ENCODE measurements at regions not wholly inside any gene's neighbourhood (a gene's known extent, or its start where the extent isn't known, plus 50 kb on each side); places are given as distances from the start of the nearest gene placed in this dataset.
"Not testable (repeated sequence)": the region's sequence is repeated elsewhere in the genome, so short reads cannot be mapped to it uniquely, and the experiment has no call there.

DNA sequence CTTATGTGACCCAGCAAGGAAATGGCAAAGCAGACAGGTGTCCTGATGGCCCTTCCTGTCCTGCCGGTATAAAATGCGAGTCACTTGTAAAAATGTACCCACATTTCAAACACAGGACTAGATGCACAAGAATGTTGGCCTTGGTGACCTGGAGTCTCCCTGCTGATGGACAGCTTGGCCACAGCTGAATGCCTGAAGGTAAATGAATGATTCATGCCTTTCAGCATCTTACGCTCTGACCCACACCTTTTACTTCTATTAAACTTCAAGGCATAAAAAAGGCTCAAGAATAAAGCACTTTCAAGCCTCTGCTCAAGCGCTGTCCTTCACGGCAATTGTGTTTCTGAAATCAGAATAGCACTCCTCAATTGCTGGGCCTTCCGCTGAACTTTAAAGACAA is 228.0 kb upstream of the SLCO3A1 start:
- DNase-seq = no peak

DNA sequence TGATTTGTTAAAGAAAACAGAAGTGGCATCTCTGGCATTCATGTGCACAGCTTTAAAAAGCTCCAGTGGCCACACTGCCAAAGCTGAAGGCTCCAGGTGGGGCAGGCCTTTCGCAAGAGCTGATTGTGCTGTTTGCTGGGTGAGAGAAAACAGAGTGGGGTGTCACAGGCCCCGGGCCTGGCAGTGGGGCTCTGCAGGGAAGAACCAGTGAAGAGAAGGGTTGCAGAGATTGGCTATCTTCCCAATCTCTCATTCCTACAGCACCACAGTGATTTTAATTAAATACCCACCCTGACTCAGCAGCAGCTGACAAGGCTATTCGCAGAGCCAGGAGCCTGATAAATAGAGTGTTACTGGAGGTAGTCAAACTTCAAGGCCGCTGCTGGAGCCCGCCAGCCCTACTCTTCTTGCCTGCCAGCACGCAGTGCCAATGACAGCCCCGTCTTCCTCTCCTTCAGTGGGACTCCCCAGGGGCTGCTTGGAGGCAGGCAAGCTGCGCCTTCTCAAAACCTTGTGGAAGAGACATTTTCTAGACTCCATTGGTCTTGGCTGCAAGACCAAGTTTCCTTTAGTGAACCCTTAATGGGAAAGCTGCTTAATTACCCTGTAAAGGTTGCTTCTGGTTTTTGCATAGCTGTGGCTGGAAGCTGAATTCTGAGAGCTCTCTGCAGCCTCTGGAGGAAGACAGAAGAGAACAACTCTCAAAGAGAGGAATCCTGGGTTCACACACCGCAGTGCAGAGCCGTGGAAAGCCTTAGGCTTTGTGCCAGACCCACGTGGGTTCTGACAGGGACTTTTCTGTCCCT is 225.8 kb upstream of the SLCO3A1 start:
- DNase-seq = no peak

DNA sequence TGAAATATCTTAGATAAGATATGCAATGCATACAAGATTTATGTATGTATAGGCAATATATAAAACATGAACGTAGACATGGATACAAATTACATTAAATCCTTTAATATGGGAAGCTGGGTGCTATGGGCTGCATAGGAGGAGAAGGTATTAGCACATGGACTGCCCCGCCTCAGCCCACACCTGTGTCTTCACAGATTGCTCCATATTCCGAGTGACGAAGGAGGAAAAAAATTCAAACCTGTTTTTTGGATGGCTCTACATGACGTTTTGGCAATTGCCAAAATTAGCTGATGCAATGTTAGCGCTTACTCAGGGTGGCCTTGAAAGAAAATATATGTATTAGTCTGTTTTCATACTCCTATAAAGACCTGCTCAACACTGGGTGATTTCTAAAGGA is 223.4 kb upstream of the SLCO3A1 start:
- no peak for DNase-seq

DNA sequence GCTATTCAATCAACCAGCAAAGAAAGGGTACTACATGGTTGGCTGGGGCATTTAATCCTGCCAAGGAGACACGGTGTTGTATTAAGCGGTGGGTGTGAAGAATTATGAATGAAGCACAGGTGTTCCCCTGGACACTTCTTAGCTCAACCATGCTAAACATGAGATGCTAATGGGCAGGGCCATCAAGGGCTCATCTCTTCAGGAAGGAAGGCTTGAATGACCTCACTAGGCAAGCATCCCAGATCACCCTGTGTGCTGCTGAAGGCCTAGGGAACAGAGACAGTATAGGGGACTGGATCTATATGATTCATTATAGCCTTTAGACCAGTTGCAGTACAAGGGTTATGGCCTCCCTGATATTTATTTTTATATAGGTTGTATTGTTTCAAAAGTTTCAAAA is 221.3 kb upstream of the SLCO3A1 start:
- no peak for DNase-seq

DNA sequence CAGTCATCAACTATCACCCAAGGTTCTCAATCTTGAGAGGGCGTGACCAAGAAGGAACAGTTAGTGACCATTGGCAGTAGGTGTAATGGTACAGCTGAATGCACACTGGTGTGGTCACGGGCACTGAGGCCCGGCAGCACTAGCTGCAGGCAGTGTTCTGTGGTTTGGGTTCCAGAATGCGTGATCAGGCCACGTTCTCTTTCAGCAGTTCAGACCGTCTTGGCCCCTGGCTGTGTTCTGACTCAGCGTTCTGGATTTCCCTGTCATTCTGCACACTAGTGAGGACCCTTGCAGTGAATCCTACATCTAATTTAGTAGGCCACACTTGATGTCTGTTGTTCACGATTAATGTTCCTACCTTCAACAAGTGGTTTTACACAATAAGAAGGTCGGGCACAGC is 220.5 kb upstream of the SLCO3A1 start:
- no peak for DNase-seq

DNA sequence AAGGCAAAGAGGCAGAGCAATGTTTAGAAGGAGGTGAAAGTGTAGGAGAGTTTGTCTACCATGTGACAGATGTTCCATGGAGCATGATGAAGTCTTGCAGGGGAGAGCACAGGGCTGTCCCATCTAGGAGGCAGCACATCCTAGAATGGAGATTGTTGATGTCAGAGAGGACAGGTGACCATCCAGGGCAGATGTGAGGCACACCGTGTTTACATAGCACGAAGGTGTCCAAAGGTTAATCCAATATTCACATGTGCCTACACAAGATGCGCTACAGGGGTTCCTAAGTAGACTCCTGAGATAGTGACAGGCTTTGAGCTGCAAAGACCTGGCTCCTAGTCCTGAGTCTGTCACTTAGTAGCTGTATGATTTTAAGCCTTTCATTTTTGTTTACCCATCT is 219.3 kb upstream of the SLCO3A1 start:
- DNase-seq = no peak

DNA sequence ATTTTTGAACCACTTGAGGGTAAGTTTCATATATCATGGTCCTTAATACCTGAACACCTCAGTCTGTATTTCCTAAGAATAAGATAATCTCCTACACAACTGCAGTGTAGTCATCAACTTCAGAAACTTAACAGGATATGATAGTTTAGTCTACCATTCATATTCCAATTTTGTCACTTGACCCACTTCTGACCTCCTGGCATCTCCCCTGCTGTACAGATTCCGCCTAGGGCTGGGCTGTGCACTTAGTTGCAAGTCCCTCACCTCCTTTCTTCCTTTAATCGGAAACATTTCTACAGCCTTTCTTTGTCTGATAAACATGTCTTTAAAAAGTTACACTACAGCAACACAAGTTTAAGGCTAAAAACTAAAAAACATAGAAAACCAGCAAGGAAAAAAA is 218.4 kb upstream of the SLCO3A1 start:
- no peak for DNase-seq

DNA sequence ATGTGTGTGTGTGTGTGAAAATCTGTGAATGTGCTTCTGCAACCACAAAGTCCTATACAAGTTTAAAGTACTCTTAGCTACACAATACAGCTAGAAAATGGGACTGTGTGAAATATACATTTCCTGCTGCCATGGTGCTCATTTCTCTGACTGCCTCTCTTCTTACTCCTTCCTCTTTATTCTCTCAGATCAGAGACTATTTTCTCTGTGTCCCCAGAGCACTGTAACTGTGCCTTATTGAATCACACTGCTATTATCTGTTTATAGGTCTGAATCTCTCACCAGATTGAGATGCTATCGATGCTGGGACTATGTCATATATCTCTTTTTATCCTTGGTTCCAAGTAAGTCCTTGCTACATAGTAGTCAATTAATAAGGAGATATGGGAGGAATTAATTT is 217.9 kb upstream of the SLCO3A1 start:
- DNase-seq = no peak

DNA sequence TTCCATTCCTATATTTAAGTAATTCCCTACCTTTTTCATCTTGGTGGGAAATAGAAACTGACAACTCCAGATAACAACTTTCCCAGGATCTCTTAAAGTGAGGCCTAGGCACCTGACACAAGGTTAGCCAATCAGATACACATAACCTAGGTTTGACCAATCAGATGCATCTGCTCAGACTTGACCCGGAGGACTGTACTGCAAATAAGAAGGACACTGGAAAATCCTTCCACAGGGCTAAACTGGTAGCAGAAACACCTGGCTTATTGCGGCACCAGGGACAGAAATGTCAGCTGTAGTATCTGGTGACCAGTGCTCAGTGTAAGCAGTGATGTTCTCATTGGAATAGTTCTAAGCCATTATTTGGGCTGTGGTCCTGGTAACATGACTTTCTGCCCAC is 204.5 kb upstream of the SLCO3A1 start:
- no peak for DNase-seq

DNA sequence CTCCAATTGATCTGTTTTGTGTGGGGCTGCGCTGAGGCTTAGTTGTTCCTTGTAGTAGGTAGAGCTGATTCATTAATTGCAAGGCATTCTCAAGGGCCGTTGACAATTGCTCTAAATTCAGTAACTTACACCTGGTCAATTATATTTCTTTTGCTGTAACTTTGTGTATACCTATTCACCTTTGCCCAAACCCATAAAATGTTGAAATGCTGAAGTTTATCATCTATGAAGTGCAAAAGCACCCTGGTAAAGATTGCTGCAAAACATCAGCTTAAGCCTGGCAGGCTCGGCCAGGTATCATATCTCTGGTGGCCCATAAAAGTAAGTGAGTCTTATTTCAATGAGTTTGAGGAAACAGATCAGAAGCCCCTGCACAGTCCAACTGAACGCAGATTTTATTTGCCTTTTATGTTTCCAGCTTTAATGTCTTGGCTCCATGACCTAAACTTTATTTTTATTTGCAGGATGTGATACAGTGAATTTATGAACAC is 203.6 kb upstream of the SLCO3A1 start:
- DNase-seq = no peak

DNA sequence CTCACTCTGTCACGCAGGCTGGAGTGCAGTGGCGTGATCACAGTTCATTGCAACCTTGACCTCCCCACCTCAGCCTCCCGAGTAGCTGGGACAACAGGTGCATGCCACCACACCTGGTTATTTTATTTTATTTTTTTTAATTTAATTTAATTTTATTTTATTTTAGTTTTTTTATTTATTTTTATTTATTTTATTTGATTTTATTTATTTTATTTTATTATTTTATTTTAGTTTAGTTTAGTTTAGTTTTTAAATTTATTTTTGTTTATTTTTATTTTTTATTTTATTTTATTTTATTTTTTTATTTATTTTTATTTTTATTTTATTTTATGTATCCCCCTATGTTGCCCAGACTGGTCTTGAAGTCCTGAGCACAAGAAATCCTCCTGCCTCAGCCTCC is 202.3 kb upstream of the SLCO3A1 start:
- no peak for DNase-seq

DNA sequence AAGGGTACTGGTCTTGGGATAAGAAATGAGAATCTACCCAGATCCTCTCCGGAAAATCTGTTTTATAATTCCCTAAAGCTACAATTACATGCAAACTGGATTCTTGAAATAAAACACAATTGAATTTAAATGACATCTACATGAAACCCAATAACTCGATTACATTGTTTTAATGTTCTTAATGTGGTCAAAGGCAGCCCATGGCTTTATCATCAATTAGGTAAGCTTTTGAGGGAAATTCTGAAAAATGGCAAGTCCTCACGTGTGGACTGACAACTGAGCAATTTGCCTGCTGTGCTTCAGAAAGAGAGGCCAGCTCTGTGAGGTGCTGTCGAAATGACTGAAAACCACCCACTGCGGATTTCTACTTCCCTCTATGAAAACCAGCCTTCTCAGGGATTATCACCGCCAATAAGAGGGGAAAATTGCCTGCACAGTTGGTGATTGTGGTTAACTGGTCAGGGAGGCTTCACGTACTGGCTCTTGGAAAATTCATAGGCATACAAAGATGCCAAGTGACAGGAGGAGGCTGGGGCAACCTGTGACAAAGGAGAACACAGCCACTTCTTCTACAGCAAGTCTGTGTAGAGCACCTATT is 200.8 kb upstream of the SLCO3A1 start:
- DNase-seq = no peak

DNA sequence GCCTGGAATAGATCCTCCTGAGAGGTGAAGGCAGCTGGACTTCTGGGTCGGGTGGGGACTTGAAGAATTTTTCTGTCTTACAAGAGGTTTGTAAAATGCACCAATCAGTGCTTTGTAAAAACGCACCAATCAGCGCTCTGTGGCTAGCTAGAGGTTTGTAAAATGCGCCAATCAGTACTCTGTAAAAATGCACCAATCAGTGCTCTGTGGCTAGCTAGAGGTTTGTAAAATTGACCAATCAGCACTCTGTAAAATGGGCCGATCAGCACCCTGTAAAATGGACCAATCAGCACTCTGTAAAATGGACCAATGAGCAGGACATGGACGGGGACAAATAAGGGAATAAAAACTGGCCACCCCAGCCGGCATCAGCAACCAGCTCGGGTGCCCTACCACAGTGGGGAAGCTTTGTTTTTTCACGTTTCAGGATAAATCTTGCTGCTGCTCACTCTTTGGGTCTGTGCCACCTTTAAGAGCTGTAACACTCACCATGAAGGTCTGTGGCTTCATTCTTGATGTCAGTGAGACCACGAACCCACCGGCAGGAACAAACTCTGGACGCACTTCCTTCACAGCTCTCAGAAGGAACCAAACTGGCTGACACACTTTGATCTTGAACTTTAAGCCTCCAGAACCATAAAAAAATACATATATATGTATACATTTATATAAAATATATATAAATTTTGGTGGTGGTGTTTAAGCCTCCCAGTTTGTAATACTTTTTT is 197.8 kb upstream of the SLCO3A1 start:
- not testable (repeated sequence) for DNase-seq

DNA sequence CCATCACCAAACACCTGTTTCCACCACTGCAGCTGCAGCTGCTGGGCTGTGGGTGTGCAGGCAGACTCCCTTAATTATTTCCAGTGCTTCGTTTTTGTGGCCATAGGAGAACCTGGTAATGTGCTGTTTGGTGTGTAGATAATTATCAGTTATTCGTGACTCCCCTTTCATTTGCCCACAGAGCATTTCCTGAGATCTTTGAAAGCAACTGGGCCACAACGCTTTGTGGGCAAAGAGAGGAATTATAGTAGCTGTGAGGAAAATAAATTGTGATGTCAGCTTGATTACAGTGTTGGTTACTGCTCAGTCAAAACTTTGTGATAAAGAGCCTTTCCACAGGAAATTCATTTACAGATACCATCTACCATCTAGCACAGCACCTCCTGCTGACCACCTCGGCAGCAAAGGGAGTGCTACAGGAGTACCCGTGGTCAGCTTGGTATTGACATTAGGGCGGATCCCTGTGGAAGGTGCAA is 193.3 kb upstream of the SLCO3A1 start:
- no peak for DNase-seq

DNA sequence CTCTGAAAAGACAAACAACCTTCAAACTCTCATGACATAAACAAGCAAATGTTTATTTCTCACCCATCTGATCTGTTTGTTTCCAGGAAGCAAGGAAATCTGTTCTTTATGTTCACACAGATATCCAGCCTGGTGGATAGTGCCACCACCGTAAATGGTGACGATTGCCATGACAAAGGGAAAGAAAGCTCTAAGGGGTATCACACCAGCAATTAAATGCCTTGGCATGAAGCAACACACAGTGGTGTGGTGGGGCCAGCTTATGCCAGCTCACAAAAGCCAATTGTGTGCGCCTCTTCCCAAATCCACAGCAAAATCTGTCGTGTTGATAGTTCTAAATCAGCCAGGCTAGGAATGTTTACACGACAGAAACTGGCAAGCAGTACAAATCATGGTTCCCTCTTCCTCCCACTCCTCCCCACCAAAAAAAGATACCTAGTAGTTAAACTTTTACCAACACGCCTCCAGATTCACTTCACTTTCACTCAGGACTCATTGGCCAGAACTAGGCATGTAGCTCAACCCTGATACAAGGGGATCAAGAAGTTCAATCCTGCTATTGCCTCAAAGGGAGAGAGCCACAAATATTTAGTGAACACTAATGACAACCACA is 189.2 kb upstream of the SLCO3A1 start:
- no peak for DNase-seq

DNA sequence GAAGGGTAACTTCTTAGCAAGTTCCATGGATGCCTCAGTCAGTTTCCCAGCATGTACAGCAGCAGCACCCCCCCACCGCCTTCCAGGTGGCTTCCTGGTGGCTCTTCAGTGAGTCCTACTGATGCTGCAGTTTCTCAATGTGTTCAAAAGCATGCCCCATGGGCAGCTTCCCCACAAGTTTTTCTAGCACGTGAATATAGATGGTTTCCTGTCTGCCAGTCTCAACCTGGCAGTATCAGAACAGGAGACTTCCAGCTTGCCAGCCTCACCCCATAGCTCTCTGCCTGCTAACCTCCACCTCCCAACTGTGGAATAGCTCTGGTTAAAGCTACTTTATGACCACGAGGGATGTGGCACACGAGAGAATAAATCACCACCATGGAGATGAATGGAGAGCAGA is 188.3 kb upstream of the SLCO3A1 start:
- DNase-seq = no peak

DNA sequence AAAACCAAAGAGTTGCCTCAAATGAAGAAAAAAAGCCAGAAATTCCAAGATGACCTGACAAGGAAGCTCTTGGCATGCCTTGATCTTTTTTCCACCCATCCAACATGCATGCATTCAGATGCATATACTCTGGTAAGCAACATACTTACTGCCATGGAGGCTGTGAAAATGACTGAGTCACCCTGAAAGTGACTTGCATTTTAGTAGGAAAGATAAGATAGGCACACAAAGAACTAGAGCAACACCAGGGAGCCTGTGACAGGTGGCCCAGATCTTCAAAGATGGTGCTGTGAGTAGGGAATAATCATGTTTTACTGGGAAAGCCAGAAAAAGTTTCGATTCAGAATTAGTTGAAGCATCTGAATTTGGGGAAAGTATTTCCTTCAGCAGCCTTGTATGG is 185.1 kb upstream of the SLCO3A1 start:
- no peak for DNase-seq

DNA sequence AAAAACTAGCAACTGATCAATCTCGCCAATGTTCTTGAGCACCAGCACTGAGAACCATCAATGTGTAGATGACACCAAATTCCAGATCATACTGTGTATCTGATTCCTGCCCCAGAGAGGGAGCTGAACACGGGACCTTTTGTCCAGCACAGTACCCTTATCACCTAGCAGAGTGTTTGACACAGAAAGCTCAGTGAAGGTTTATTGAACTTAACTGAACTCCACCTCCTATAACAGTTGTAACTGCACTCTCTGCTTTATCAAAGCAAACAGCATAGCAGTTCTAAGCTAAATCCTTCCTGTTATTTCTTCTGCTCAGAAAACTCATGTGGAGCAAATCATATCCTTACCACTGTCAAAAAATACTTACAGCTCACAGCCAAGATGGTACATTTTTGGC is 183.4 kb upstream of the SLCO3A1 start:
- no peak for DNase-seq

DNA sequence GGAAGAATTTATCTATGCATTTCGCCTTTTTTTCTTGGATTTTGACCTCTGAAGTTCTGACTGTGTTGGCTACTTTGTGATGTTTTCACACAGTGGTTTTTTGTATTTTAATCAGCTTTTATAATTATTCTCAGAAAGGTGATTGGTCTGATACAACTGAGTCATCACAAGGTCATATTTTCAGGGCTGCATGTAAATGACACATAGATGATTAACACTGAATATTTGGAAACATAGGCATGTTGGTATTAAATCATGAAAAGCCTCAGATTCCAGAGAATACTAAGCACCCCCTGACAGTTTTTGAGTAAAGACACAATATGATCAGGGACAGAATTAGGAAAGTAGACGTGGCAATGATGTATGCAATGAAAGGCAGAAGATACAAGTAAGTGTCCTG is 175.5 kb upstream of the SLCO3A1 start:
- DNase-seq = no peak

DNA sequence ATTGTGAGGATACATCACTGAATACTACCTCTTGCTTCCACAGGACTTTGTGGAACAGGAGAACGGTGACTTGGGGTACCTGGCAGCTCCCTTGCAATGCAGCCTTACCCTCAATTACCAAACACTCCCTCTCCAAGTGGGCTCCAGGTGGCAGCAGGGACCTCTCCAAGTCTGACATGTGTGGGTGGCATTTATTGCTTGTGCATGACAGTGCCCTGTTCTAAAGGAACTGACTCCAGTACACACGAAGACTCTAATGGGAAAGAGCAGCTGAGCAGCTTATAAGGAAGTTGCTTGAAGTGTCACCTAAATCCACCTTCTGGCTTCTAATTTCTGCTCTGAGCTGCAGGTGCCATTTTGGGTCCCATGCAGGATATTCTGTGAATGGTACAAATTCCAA is 174.1 kb upstream of the SLCO3A1 start:
- DNase-seq = no peak

DNA sequence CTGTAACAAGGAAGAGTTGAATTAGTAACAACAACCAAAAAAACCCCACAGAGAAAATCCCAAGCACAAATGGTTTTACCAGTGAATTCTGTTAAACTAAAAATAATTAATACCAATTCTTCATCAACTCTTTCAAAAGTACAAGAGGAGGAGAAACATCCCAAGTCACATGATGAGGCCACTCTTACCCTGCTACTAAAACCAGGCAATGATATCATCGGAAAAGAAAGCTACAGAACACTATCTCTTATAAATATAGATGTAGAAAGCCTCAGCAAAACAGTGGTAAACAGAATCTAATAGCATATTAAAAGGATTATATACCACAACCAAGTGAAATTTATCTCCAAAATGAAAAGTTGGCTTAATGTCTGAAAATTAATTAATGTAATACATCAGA is 168.1 kb upstream of the SLCO3A1 start:
- DNase-seq = no peak

DNA sequence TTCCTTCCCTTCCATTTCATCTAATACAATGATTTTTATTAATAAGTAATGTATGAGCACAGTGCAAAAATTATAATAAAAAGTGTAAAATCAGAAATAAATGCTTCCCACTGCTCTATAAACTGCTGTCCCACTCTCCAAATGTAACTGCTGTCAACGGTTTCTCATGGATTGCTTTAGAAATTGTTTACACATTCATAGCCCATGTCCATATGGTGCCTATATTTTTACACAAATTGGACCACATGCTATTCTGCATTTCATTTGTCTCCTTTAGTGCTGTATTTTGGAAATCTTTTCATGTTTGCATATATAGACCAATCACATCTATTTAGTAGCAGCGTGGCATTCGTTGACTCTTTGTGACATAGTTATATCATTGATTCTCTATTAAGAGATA is 164.7 kb upstream of the SLCO3A1 start:
- no peak for DNase-seq

DNA sequence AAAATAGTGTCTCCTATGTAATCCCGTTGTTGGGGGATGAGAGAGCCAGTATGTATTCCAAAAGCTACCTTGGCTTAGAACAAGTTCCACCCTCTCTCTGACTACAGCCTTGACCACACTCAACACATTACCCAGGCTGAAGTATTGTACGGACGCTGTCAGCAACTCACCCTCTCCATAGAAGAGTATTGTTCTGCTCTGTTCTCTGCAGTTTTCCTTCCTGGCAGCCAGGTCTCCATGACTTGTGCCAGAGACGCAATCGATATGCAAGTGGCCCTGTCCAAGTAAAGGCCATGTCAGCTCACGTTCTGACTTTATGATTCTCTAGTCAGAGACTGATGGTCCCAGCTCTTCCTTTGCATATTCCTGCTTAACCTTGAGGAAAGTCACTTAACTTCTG is 164.1 kb upstream of the SLCO3A1 start:
- DNase-seq = no peak

DNA sequence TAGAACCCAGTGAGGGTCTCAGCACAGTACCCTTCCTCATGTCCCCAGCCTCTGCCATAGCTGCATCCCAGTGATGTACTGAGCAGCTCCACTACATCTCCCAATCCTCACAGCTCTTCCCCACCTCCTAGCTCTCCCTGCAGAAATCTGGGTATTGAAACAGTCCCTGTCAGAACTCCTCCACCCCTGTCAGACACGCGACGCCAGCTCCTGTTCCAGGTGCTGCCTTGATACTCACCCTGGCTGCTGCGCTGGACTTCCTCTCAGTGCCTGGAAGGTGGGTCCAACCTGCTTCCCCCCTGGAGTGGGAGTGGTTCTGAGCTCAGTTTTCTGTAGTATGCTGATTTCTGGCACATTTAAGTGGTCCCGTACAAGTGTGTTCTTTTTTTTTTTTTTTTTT is 160.9 kb upstream of the SLCO3A1 start:
- no peak for DNase-seq
